ENCODE measurements at regions not wholly inside any gene's neighbourhood (a gene's known extent, or its start where the extent isn't known, plus 50 kb on each side); places are given as distances from the start of the nearest gene placed in this dataset.

DNA sequence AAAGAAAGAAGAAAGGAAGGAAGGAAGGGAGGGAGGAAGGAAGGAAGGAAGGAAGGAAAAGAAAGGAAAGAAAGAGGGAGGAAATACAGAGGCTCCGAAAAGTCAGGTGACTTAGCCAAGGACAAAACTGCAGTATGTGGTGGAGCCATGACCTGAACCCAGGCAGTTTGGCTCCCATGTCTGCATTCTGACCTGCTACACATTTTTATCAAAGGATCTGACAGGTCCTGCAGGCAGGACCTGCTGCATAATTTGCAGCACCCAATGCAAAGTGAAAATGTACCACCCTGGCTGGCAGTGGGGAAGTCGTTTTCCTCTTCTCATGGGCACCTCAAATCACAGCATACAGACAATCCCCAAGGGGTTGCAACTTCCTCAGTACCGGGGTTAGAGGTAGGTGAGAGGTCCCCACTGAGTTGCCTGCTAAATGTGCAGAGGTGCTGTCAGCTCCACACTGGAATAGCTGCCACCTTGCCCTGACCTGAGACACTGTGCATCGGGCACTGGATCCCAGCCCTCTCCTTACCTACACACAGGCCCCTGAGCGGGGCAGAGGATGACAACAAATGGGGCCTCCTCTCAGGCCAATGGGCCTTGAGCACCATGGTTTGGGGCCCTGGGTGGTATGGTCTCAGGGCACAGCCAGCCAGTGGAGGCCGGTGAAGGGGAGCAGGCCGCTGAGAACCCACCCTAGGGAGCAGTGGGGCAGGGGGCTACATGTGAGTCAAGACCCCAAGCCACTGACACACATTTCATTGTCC is 175.1 kb downstream of the SHQ1 start:
- Histone ChIP-seq H3K4me3 (ENCODE audit: low read length) (no peak overlapping the region), H3K4me1 (ENCODE audit: insufficient read depth, low read length) (no peaks in the 10 kb centered on the region), H3K27me3 (ENCODE audit: insufficient read depth, low read length) (peaks cover 5% of the 10 kb centered on the region), H3K9me3 (ENCODE audit: low read length) (no peaks in the 10 kb centered on the region), H2AFZ (ENCODE audit: low read depth, low read length) (no peak overlapping the region), H3K36me3 (ENCODE audit: insufficient read depth, low read length) (no peaks in the 10 kb centered on the region)

DNA sequence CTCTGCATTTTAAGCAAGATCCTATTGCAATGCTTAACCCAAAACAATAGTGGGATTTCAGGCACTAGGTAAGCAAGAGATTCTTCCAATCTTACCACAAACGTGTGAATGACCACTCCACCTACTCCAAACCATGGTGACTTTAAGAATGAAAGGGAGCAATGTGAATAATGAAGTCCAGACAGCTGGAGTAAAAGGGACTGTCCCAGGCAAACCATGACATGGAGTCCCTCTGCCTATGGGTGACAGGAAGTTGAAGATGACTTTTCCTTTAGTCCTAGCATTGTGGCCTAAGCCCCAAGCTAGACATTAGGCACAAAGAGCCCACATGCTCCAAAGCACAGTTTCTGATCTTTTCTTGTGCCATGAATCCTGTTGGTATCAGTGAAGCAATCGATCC is 179.0 kb downstream of the SHQ1 start:
- Histone ChIP-seq H3K27me3 (ENCODE audit: insufficient read depth, low read length) (peaks cover 5% of the 10 kb centered on the region), H3K9me3 (ENCODE audit: low read length) (no peaks in the 10 kb centered on the region), H3K4me3 (ENCODE audit: low read length) (no peak overlapping the region), H3K36me3 (ENCODE audit: insufficient read depth, low read length) (no peaks in the 10 kb centered on the region), H3K4me1 (ENCODE audit: insufficient read depth, low read length) (no peaks in the 10 kb centered on the region), H2AFZ (ENCODE audit: low read depth, low read length) (no peak overlapping the region)

- Histone ChIP-seq H3K9me3 (ENCODE audit: low read length) (no peaks in the 10 kb centered on the region), H3K4me1 (ENCODE audit: insufficient read depth, low read length) (no peaks in the 10 kb centered on the region), H3K27me3 (ENCODE audit: insufficient read depth, low read length) (no peaks in the 10 kb centered on the region)
These were observed 181.8 kb downstream of the SHQ1 start for GRCh38 chr3:72666447-72666755.

DNA sequence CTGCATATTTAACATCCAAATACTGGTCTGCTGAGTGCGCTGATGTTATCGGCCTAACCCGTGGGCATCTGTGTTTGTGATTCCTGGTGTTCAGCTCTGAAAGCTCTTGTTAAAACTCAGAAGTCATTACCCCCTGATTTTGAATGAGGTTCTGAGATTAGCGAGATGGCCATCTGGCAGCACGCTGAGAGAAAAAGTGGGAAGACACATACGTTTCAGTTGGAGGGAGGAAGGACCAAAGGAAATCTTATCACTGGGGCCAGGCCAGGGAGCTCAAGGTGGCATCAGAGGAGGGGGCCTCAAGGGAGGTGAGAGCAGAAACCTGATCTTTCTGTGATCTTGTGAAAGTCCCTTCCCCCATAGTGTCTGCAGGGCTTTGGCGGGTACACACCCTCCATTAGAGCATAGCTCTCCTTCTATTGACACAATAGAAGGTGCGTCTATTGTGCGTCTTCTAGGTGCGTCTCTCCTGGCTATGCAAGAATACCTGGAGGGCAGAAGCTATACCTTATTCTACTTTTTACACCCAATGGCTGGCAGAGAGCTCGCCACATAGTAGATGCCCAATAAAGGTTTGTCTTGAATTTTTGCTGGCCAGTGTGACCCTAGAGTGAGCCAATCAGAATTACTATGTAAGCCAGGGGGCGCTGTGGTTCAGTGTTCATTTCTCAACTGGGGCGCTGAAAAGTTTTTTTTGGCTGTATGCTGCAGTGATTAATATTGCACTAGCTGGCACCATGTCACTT is 182.4 kb downstream of the SHQ1 start:
- H3K9me3 ChIP-seq (ENCODE audit: low read length), result no peaks in the 10 kb centered on the region
- H3K27me3 ChIP-seq (ENCODE audit: insufficient read depth, low read length), result no peaks in the 10 kb centered on the region
- H3K4me1 ChIP-seq (ENCODE audit: insufficient read depth, low read length), result no peaks in the 10 kb centered on the region
- no peak overlapping the region for H2AFZ ChIP-seq (ENCODE audit: low read depth, low read length)
- H3K4me3 ChIP-seq (ENCODE audit: low read length), result no peak overlapping the region
- H3K36me3 ChIP-seq (ENCODE audit: insufficient read depth, low read length), result no peaks in the 10 kb centered on the region

More at GRCh38 chr3:72666447-72666755, 181.8 kb downstream of the SHQ1 start:
- H3K36me3 ChIP-seq (ENCODE audit: insufficient read depth, low read length), result no peaks in the 10 kb centered on the region
- H3K4me3 ChIP-seq (ENCODE audit: low read length), result no peak overlapping the region
- H2AFZ ChIP-seq (ENCODE audit: low read depth, low read length), result no peak overlapping the region

- H3K9me3 ChIP-seq (ENCODE audit: low read length), result no peaks in the 10 kb centered on the region
- H2AFZ ChIP-seq (ENCODE audit: low read depth, low read length), result no peak overlapping the region
- H3K4me3 ChIP-seq (ENCODE audit: low read length), result no peak overlapping the region
- H3K4me1 ChIP-seq (ENCODE audit: insufficient read depth, low read length), result no peaks in the 10 kb centered on the region
- H3K36me3 ChIP-seq (ENCODE audit: insufficient read depth, low read length), result no peaks in the 10 kb centered on the region
- H3K27me3 ChIP-seq (ENCODE audit: insufficient read depth, low read length), result peaks cover 2% of the 10 kb centered on the region
These were observed 183.1 kb downstream of the SHQ1 start for GRCh38 chr3:72665103-72665502.

- Histone ChIP-seq H3K4me3 (ENCODE audit: low read length) (no peak overlapping the region), H3K27me3 (ENCODE audit: insufficient read depth, low read length) (peaks cover 4% of the 10 kb centered on the region), H3K36me3 (ENCODE audit: insufficient read depth, low read length) (no peaks in the 10 kb centered on the region), H3K9me3 (ENCODE audit: low read length) (no peaks in the 10 kb centered on the region), H2AFZ (ENCODE audit: low read depth, low read length) (no peak overlapping the region), H3K4me1 (ENCODE audit: insufficient read depth, low read length) (no peaks in the 10 kb centered on the region)
These were observed 183.9 kb downstream of the SHQ1 start for GRCh38 chr3:72664184-72664975.

DNA sequence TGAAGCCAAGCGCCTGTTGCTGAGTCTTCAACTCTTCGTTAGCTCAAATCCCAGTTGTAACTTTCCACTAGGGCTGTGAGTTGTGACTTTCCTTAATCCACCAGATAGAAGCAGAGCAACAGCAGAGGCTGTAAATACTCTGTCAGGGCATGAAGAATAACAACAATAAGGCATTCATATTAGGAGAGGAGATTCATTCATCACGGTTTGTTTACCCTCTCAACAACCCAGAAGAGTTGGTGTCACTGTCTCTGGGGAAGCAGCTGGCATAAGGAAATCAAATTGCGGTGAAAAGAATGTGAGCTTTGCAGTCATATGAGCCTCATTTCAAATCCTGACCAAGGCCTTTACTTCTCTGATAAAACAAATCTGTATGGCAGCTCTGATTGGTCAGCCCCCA is 184.8 kb downstream of the SHQ1 start:
- Histone ChIP-seq H3K9me3 (ENCODE audit: low read length) (no peaks in the 10 kb centered on the region), H2AFZ (ENCODE audit: low read depth, low read length) (no peak overlapping the region), H3K27me3 (ENCODE audit: insufficient read depth, low read length) (peaks cover 4% of the 10 kb centered on the region), H3K36me3 (ENCODE audit: insufficient read depth, low read length) (no peaks in the 10 kb centered on the region), H3K4me1 (ENCODE audit: insufficient read depth, low read length) (no peaks in the 10 kb centered on the region), H3K4me3 (ENCODE audit: low read length) (no peak overlapping the region)

DNA sequence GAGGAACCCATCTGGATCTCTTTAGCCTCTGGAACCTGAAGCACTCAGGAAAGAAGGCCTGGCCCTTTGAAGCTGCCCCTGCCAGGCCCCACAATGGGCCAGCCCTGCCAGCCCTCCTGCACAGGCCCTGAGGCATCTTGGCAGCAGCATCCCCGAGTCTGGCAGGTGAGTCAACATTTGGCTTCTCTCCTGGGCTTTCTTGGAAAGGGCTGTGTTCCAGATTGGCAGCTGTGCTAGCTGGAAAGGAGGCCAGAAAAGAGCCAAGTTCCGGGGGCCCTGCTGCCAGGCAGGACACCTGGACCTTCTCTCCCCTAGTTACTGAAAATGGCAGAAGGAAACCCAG is 187.2 kb downstream of the SHQ1 start:
- H3K27me3 ChIP-seq (ENCODE audit: insufficient read depth, low read length), result peaks cover 4% of the 10 kb centered on the region
- no peak overlapping the region for H2AFZ ChIP-seq (ENCODE audit: low read depth, low read length)
- H3K9me3 ChIP-seq (ENCODE audit: low read length), result no peaks in the 10 kb centered on the region
- no peaks in the 10 kb centered on the region for H3K4me1 ChIP-seq (ENCODE audit: insufficient read depth, low read length)
- H3K4me3 ChIP-seq (ENCODE audit: low read length), result no peak overlapping the region
- no peaks in the 10 kb centered on the region for H3K36me3 ChIP-seq (ENCODE audit: insufficient read depth, low read length)

- Histone ChIP-seq H3K4me1 (ENCODE audit: insufficient read depth, low read length) (no peaks in the 10 kb centered on the region), H3K27me3 (ENCODE audit: insufficient read depth, low read length) (peaks cover 4% of the 10 kb centered on the region), H3K9me3 (ENCODE audit: low read length) (no peaks in the 10 kb centered on the region), H2AFZ (ENCODE audit: low read depth, low read length) (no peak overlapping the region), H3K36me3 (ENCODE audit: insufficient read depth, low read length) (no peaks in the 10 kb centered on the region), H3K4me3 (ENCODE audit: low read length) (no peak overlapping the region)
These were observed 187.8 kb downstream of the SHQ1 start for GRCh38 chr3:72660270-72661114.

GRCh38 chr3:72659596-72659995 is 188.6 kb downstream of the SHQ1 start:
- Histone ChIP-seq H2AFZ (ENCODE audit: low read depth, low read length) (no peak overlapping the region), H3K4me3 (ENCODE audit: low read length) (no peak overlapping the region), H3K36me3 (ENCODE audit: insufficient read depth, low read length) (no peaks in the 10 kb centered on the region), H3K9me3 (ENCODE audit: low read length) (no peaks in the 10 kb centered on the region), H3K27me3 (ENCODE audit: insufficient read depth, low read length) (peaks cover 8% of the 10 kb centered on the region), H3K4me1 (ENCODE audit: insufficient read depth, low read length) (no peaks in the 10 kb centered on the region)

DNA sequence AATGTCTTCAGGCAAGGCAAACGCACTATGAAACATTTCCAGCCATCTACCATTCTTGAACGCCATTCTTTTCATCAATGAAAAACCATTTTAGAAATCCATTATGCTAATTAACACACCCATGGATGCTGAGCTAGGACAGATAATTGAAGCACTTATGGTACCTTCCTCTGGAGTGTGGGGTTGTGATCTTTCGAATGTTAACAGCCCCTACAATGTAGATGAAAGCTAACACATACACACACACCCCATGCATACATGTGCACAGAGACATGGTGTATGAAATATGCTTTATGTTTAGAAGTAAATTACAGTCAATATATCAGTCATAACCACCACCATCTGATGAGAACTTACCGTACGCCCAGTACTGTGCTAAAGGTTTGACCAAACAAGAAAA is 189.1 kb downstream of the SHQ1 start:
- peaks cover 8% of the 10 kb centered on the region for H3K27me3 ChIP-seq (ENCODE audit: insufficient read depth, low read length)
- no peak overlapping the region for H2AFZ ChIP-seq (ENCODE audit: low read depth, low read length)
- H3K36me3 ChIP-seq (ENCODE audit: insufficient read depth, low read length), result no peaks in the 10 kb centered on the region
- no peak overlapping the region for H3K4me3 ChIP-seq (ENCODE audit: low read length)
- H3K9me3 ChIP-seq (ENCODE audit: low read length), result no peaks in the 10 kb centered on the region
- no peaks in the 10 kb centered on the region for H3K4me1 ChIP-seq (ENCODE audit: insufficient read depth, low read length)

DNA sequence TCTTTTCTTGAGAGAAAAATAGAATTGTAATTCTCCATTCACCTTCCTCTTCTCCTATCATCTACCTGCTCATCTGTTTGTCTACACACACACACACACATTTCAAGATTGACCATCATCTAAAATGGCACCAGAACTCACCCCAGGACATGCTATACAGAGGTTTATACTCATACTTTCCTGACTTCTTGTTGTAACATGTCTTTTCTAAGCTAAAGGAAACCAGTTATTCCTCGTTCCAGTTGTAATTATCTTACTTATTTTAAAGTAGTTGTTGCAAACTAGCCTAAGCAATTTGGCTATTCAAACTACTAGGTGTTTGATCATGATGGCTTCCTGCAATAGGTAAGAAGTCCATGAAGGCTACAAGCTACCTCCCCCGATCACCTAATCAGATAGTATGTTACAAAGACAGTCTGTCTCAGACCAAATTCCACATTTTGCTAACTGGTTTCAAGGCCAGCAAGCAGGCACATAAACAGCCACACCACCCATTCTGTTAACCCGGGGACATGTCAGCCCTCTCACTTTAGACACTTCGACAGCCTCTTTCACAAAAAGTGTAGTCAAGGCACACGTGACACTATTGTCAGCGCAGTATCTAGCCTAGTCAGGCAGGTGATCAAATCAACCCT is 189.7 kb downstream of the SHQ1 start:
- H3K36me3 ChIP-seq (ENCODE audit: insufficient read depth, low read length), result no peaks in the 10 kb centered on the region
- H3K4me1 ChIP-seq (ENCODE audit: insufficient read depth, low read length), result no peaks in the 10 kb centered on the region
- no peaks in the 10 kb centered on the region for H3K9me3 ChIP-seq (ENCODE audit: low read length)
- H3K4me3 ChIP-seq (ENCODE audit: low read length), result no peak overlapping the region
- peaks cover 11% of the 10 kb centered on the region for H3K27me3 ChIP-seq (ENCODE audit: insufficient read depth, low read length)
- H2AFZ ChIP-seq (ENCODE audit: low read depth, low read length), result no peak overlapping the region

Data from neuron (in vitro differentiated cells).